ENCODE measurements at regions not wholly inside any gene's neighbourhood (a gene's known extent, or its start where the extent isn't known, plus 50 kb on each side); places are given as distances from the start of the nearest gene placed in this dataset.

DNA sequence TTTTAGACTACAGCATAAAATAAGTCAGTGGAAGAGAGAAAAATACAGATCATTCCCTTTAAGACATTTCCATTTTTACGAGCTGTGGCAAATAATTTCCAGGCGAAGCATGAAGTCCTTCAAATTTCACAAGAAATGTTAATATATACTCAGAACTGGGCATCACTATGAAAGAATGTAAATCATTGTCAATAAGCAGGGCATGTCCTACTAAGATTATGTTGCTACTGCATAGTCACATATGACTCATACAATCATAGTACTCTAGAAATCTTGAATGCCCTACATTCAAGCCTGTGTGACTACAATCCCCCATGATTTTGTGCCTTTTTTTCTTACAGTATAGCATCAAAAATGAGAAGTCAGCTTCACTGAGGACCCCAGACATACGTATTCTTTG lies 485.2 kb upstream of the FTMT start:
- H3K27me3 ChIP-seq: no peaks in the 10 kb centered on the region
- no peaks in the 10 kb centered on the region for H3K9me3 ChIP-seq
- TF ChIP-seq, protein P1, sequence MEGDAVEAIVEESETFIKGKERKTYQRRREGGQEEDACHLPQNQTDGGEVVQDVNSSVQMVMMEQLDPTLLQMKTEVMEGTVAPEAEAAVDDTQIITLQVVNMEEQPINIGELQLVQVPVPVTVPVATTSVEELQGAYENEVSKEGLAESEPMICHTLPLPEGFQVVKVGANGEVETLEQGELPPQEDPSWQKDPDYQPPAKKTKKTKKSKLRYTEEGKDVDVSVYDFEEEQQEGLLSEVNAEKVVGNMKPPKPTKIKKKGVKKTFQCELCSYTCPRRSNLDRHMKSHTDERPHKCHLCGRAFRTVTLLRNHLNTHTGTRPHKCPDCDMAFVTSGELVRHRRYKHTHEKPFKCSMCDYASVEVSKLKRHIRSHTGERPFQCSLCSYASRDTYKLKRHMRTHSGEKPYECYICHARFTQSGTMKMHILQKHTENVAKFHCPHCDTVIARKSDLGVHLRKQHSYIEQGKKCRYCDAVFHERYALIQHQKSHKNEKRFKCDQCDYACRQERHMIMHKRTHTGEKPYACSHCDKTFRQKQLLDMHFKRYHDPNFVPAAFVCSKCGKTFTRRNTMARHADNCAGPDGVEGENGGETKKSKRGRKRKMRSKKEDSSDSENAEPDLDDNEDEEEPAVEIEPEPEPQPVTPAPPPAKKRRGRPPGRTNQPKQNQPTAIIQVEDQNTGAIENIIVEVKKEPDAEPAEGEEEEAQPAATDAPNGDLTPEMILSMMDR (IDR thresholded peaks at IDR 0.05; ENCODE audit: low read depth, low read length): no peak
- H3K4me1 ChIP-seq: no peaks in the 10 kb centered on the region
- no peak overlapping the region for H3K4me3 ChIP-seq (ENCODE audit: low read depth, low read length)
- H3K36me3 ChIP-seq: no peaks in the 10 kb centered on the region
- DNase-seq: no peak

GRCh38 chr5:121373371-121373770 lies 478.3 kb upstream of the FTMT start:
- Histone ChIP-seq H3K27me3 (no peaks in the 10 kb centered on the region), H3K4me1 (no peaks in the 10 kb centered on the region), H3K9me3 (no peaks in the 10 kb centered on the region), H3K4me3 (ENCODE audit: low read depth, low read length) (no peak overlapping the region), H3K36me3 (no peaks in the 10 kb centered on the region)
- TF ChIP-seq, protein P1 (IDR thresholded peaks at IDR 0.05; ENCODE audit: low read depth, low read length): no peak
- no peak for DNase-seq

GRCh38 chr5:121377461-121377860 lies 474.2 kb upstream of the FTMT start:
- TF ChIP-seq, protein P1 (IDR thresholded peaks at IDR 0.05; ENCODE audit: low read depth, low read length): no peak
- DNase-seq: no peak
- Histone ChIP-seq H3K4me1 (no peaks in the 10 kb centered on the region), H3K36me3 (no peaks in the 10 kb centered on the region), H3K9me3 (no peaks in the 10 kb centered on the region), H3K4me3 (ENCODE audit: low read depth, low read length) (no peak overlapping the region), H3K27me3 (no peaks in the 10 kb centered on the region)

GRCh38 chr5:121378046-121378445 lies 473.6 kb upstream of the FTMT start:
- Histone ChIP-seq H3K4me3 (ENCODE audit: low read depth, low read length) (no peak overlapping the region), H3K4me1 (no peaks in the 10 kb centered on the region), H3K36me3 (no peaks in the 10 kb centered on the region), H3K9me3 (no peaks in the 10 kb centered on the region), H3K27me3 (no peaks in the 10 kb centered on the region)
- TF ChIP-seq, protein P1 (IDR thresholded peaks at IDR 0.05; ENCODE audit: low read depth, low read length): no peak
- DNase-seq: no peak

GRCh38 chr5:121378559-121379359 lies 472.9 kb upstream of the FTMT start:
- DNase-seq: no peak
- Histone ChIP-seq H3K4me3 (ENCODE audit: low read depth, low read length) (no peak overlapping the region), H3K36me3 (no peaks in the 10 kb centered on the region), H3K4me1 (no peaks in the 10 kb centered on the region), H3K9me3 (no peaks in the 10 kb centered on the region), H3K27me3 (no peaks in the 10 kb centered on the region)
- TF ChIP-seq, protein P1 (IDR thresholded peaks at IDR 0.05; ENCODE audit: low read depth, low read length): no peak

DNA sequence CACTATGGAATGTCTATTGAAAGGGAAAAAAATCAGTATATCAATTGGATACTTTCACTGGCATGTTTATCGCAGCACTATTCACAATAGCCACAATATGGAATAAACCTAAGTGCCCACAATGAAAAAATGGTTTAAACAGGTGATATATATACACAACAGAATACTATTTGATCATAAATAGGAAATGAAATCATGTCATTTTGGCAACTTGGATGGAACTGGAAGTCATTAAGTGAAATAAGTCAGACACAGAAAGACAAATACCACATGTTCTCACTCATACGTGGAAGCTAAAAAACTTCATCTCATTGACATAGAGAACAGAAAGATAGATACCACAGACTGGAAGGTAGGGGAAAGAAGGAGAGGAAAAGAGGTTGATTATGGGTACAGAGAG lies 471.6 kb upstream of the FTMT start:
- H3K36me3 ChIP-seq: no peaks in the 10 kb centered on the region
- H3K4me1 ChIP-seq: no peaks in the 10 kb centered on the region
- no peaks in the 10 kb centered on the region for H3K9me3 ChIP-seq
- TF ChIP-seq, protein P1 (IDR thresholded peaks at IDR 0.05; ENCODE audit: low read depth, low read length): no peak
- no peak for DNase-seq
- no peak overlapping the region for H3K4me3 ChIP-seq (ENCODE audit: low read depth, low read length)
- no peaks in the 10 kb centered on the region for H3K27me3 ChIP-seq
